ENCODE measurements at regions not wholly inside any gene's neighbourhood (a gene's known extent, or its start where the extent isn't known, plus 50 kb on each side); places are given as distances from the start of the nearest gene placed in this dataset.

DNA sequence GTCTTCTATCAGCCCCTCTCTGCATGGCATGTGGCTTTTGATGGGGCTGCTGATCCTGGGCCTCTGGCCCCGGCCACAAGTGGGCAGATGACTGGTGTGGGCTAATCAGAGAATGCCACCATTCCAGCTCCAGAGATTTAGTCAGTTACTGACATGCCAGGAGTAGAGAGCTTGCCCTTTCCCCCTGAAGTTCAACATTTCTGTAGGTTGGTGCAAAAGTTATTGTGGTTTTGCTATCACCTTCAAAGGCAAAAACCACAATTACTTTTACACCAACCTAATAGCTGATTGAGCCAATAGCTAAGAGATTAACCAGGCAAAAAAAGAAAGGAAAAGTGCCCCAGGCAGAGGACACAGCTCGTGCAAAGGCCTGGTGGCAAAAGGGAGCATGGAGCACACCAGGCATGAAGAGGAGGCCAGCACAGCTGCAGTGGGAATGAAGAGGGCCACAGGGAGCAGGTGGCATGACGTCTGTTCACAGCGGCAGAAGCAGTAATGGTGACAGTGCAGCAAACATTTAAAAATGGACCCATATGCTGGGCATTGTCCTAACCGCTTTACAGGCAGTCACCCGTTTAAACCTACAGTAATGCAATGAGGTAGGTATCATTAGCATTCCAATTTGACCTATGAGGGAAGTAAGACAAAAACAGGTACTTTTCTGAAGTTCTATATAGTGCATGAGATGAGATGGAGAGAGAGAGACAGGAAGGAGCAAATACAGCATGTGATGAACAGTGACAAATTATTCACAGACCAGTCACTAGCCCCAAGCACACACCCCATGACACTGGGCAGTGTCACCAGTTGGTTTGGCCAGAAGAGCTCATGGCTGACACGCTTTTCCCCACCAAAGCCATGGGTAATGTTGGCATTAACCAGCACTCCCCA, 373.0 kb upstream of the PROK2 start:
- no peak for DNase-seq (ENCODE audit: low spot score)

DNA sequence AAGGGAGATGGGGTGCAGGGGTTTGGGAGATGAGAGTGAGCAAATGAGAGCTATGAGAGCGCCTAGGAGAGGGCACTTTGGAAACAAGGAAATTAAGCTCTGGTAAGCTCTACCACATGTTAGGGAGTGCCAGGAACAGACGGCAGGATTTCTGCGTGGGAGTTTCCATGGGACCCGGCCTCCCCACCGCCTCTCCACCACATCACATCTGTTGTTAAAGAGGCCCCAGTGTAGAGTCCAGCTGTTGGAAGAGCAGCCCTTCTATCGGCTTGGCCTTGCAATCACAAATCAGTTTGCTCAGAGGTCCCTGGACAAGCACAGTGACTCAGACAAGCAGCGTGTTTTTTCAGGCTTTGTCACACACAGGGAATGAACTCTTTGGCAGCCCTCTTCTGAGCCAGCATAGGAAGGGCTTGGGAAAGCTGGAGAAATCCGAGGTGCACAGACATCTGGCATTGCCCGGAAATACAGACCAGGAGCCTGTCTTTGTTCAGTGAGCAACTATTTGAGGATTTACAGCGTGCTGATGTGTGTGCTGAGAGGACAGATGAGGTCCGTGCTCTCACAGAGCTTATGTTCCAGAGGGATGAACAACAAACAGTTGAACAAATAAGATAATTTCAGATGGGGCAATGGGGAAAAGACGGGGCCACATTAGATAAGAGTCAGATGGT, 370.6 kb upstream of the PROK2 start:
- DNase-seq (ENCODE audit: low spot score), result peak; percentile 12

DNA sequence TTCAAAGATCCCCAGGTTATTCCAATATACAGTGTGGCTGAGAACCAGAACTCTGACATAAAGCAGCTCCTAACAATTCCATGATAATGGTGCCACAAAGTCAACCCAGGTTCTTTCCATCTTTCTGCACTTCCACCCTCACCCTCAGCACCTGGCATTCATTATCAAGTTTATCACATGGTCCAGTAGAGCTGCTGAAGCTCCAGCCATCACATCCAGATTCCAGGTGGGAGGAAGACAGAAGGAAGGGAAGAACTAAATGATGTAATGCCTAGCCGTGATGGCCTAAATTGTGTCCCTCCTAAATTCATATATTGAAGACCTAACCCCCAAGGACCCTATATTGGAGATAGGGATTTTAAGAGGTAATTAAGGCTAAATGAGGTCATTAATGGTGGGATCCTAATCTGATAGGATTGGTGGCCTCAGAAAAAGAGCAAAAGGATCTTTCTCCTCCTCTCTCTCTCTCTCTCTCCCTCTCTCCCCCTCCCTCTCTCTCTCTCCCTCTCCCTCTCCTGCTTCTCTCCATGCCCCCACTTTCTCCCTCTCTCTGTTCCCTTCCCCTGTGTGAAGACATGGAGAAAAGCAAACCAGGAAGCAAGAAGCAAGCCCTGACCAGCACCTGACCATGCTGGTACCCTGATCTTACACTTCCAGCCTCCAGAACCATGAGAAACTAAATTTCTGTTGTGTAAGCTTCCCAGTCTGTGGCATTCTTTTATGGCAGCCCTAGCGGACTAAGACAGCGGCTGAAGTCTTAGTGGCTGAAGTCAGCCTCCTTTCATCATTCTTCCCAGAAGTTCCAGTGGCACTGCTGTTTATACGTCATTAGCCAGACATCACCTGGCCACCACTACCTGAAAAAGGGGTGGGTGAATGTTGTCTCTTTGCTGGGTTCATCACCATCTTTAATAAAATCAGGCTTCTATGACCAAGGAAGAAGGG, 369.7 kb upstream of the PROK2 start:
- no peak for DNase-seq (ENCODE audit: low spot score)

DNA sequence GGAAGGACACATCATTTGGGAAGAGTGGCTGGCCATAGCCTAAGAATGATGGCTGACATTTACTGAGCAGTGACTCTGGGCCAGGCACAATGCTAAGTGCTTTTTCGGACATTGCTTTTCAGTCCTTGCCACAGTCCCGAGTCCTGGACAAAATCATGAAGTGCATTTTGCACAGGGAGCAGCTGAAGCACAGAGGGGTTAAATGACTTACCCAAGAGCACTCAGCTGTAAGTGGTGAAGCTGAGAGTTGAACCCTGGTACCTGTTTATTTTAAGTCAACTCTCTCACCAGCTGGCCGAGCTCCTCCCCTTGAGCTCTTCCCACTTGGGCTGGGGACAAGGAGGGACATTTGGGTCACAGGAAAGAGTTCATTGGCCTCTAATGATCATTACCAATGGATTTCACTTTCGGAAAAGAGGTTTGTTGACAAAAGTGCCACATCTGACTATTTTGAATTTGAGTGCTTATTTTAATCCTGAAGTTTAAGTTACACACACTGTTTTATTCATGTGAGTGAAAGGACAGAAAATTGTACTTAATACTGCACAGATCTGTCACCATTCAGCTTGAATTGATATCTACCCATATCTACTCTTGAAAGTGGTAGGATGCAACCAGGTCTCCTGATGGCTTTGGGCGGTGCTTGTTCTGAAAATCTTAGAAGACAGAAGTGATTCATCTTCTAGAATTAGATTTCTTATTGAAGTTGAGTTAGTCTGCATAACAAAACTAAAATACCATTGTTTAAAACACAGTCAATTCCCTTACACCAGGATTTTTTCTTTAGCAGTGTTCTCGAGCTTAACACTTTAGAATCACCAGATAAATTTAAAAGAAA, 368.7 kb upstream of the PROK2 start:
- no peak for DNase-seq (ENCODE audit: low spot score)

DNA sequence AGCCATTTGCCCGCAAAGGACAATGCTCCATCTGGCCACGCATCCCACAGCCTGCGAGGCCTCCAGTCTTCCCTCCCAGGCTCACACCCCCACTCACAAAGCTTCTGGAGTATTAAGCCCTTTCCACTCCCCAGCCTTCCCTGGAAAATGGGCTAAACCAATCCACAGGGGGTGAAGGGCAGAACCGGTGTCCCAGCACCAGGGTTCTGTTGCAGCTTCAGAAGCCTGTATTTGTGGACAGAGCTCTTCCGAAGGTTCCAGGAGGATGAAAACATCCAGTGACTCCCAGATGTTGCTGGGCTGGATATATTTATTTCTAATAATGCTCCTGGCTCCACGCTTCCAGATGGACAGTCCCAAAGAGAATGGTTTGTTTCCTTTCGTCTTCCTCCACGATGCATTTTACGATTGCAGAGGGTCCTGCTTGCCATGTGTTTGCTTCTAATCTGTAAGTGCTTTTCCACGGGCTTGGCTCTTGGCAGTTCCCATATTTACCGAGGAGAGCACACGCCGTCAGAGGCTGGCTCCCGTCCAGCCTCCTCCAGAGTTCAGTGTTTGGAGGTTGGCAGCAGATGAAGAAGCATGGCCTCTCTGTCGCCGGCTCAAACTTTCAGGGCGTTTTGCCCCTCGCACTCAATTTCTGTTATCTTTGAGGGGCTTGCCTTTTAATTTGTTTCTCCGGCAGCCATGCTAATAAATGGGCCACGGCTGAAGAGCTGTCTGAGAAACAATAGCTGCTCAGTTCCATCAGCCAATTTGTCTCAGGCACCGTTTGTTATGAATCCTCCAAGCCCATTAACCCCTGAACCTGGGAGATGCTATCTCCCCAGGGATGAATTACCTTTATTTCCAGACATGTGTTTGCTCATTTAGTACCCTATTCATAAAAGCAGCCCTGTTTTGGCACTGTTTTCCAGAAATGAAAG, 367.9 kb upstream of the PROK2 start:
- DNase-seq (ENCODE audit: low spot score), result peak; percentile 20

DNA sequence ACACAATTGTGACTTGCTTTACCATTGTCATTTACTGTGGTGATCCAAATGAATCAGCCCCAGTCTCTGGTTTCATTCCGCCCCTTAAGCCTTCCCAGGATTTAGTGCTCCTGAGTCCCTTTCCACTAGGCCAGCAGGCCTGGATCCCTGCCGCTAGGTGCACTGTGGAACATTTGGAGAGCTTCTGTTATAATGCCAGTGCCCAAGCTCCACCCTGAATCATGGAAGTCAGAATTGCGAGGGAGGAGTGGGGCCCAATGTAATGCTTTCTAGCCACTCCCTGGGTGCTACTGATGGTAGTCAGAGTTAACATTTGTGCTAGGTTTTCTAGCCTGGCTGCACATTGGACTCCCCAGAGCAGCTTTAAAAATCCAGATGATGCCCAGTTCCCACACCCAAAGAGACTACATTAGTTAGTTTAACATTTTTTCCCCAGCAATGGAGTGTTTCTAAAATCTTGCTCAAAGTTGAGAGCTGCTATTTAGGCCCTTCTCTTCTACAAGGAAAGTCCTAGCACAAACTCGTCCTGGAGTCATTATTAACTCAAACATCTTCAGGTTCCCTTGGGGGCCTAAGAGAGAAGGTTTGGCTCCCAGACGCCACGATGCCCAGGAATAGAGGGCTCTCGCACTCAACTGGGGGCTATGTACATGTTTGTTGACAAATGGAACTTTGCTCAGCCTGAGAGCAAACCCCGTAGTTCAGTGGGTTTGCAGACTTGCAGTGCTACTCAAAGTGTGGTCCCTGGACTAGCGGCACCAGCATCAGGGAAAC, 366.7 kb upstream of the PROK2 start:
- DNase-seq (ENCODE audit: low spot score), result peak; percentile 12

DNA sequence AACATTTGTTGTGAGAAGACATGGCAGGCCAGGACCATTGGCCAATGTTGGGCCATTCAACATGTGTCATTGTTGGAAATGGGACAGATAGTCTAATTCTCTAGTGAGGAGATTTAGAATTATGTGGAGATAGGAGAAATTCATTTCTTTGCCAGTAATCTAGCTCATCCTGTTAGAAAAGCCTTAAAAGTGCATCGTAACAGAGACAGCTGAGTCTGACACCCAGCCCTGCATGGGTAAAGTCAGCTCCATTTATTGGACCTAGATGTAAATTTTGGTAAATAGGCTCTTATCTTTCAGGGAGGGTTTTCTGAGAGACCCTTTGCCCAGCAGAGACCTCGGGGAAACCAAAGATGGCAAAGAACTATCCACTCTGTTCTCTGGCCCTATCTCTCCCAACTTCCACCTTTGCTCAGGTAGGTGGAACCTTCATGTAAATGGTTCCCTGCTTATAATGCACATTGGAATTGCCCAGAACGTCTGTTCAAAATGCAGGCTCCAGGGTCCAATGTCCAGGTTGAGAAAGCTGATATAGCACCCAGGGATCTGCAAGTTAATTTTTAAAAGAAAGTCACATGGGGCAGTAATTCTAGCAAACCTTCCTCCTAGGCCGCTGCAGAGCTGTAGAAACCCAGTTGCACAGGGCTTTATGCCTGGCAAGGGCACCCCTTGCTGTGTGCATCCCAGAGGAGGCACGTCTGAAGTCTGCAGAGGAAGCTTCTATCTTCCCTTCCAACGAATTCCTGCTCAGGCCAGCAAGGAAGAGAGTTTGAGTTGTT, 365.9 kb upstream of the PROK2 start:
- DNase-seq (ENCODE audit: low spot score), result peak; percentile 31

DNA sequence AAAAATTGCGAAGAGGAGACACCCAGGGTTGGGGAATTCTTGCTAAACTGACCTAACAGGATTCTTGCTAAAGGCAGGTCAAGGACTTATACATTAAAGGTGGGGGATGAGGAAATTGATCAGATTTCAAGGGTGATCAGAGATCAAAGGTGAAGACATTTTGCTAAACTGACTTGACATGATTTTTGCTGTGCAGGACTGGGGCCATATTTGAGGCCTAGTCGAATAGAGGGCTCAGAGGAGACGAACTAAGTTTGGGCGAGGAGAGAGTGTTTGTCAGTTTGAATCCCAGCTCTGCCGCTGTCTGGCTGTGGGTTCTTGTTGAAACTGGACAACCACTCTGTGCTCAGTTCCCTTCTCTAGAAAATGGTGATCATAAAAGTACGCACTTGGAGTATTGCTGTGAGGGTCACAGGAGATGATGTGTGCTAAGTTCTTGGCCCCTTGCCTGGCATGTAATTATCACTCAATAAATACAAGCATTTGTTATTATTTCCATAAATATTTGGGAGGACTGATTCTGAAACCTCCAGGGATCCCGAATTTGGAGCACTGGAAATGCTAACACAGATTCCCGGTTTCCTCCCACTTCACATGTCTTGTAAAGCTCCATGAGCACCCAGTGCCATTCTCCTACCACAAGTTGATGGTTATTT, 364.8 kb upstream of the PROK2 start:
- DNase-seq (ENCODE audit: low spot score), result no peak

DNA sequence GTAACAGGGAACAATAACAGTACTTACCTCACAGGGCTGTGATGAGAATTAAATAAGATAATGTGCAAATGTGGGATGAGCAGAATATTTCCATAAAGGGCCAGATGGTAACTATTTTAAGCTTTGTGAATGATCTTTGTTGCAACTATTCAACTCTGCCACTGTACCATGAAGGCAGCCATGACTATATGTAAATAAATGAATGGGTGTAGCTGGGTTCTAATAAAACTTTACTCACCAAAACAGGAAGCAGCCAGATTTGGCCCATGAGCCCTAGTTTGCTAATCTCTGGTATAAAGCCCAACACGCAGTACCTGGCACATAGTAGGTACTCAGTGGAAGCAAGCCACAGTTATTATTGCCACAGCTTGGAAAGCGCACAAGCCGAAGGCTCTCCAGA, 362.7 kb upstream of the PROK2 start:
- DNase-seq (ENCODE audit: low spot score), result no peak

DNA sequence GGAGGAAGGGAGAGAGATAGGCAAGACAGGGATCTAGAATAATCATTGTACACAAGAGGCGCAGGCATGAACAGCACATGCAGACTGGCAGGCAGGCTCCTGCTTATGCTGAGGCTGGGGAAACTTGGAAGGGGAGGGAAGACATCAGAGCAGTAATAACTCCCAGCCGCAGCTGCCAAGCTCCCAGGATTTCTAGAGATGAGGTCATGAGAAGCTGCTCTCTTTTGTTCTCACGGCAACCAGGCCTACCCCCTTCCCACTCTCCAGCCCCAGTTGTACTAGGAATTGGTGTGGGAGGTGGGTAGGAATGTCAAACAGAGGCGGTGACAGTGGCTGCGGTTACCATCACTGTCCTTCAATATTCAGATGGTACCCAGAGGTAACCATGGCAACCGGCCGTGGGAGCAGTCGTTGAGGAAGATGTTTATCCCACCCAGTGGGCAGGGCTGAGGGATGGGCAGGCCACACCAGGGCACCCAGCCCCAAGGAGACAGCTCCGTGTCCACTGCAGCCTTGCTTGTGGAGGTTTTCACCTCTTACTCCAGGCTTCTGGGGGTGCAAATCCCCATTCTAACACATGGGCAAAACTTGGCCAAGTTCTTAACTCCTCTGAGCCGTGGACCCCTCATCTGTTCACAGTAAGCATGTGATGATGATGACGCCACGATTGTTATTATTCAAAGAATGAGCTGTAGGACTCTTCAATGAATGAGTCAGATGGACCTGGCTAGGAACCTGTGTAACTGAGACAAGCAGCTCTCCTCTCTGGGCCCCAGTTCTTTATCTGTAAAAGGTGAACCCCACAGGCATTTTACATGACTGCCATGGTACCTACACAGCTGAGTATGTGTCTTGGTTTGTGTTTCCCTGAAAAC, 360.8 kb upstream of the PROK2 start:
- DNase-seq (ENCODE audit: low spot score), result no peak

DNA sequence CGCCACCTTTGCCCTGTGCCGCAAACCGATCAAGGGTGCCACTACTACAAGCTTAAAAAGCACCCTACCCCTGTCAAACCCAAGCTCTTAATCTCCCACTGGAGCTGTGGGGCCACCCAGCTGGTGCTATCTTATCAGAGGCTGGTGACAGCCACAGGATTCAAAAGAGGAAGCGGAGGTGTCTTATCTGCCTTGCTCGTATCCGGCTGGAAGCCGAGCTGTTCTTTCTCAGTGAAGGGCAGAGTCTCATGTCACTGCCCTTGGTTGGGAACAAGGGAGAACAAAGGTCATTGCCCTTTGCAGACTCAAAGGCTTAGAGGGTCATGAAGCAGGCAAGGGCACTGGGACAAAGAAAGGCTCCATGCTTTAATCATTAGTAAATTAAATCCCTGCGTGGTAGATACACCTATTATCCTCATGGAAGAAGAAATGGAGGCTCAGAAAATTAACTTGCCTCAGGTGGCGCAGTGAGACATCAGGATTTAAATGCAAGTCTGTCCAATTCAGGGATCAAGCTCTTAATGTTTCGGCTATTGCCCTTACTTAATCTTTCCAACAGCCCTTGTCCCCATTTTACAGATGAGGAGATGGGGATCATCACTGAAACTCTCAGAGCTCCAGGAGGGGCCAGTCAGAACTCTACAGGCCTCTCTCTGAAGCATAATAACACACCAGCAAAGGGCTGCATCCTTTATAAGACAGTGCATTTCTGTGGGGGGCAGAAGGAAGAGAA, 360.0 kb upstream of the PROK2 start:
- DNase-seq (ENCODE audit: low spot score), result peak; percentile 9

DNA sequence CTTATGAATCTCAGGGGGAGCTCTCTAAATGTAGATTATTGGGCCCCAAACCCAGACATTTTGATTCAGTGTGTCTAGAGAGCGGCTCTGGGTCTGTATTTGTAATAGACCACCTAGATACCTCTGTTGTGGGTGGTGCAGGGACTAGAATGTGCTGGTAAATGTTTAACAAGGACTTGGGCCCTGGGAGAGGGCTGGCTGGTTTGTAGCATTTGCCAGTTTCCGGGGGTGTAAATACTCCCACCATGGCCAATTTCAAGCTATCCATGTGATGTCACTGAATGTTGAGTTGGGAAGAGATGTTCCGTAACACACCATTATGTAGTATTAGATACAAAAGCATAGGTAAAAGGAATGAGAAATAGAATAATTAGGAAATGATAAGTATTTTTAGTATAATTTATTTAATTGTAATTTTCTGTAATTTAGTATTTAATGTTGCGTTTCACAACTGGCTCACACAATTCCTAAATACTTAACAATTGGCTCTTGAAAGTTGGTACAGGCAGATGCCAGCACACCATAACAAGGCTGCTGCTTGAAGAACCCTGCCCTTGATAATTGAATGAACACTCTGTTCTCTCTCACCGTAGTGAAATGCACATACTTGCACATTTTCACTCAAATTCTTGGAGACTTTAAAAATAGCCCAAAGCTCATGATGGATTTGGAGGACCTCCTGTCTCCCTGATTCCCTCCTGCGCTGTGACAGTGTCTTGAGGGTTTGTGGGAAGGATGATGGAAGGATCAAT, 359.2 kb upstream of the PROK2 start:
- DNase-seq (ENCODE audit: low spot score), result no peak

DNA sequence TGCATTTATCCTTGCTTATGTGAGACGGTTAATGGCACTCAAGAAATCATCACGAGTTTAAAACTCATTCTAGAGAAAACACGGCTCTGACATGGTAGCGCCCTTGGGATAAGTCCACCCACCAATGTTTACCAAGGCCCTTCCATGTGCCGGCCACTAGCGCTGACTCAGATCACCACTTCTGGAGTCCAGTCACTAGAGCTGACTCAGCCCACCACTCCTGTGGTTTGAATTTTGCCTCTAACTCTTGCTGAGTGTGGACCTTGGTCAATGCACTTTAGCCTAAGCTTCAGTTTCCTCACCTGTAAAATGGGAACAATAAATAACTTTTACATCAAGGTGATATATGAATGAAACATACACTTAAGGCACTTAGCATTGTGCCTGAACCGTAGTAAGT, 358.4 kb upstream of the PROK2 start:
- no peak for DNase-seq (ENCODE audit: low spot score)

DNA sequence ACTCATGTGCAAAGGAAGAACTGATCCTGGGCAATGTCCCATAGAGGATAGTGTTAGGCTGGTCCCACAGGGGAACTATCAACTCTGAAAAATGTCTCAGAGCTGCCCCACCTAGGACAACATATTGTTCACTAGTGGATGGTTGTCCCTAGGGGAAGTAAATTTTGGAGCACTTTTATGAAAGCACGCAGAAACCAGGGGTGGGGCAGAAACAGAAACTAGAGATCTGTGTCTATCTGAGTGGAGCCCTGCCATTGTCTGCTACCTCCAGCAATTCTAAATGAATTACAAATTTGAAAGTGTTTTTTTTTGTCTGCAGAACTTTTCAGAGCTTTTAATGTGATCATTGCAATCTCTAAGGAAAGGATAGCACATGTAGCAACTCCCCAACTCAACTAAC, 357.1 kb upstream of the PROK2 start:
- DNase-seq (ENCODE audit: low spot score), result no peak

DNA sequence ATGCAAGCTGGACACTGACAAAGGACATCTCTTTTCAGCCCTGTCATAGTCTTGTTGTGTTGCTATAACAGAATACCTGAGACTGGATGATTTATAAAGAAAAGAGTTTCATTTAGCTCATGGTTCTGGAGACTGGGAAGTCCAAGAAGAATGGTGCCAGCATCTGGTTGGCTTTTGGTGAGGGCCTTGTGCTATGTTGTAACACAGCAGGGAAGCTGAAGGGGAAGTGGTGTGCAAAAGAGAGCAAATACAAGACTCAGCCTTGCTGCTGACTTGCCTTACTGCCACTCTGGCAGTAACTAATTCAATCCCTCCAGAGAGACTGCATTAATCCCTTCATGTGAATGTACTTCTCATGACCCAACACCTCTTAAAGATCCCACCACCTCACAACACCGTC, 356.3 kb upstream of the PROK2 start:
- DNase-seq (ENCODE audit: low spot score), result no peak

DNA sequence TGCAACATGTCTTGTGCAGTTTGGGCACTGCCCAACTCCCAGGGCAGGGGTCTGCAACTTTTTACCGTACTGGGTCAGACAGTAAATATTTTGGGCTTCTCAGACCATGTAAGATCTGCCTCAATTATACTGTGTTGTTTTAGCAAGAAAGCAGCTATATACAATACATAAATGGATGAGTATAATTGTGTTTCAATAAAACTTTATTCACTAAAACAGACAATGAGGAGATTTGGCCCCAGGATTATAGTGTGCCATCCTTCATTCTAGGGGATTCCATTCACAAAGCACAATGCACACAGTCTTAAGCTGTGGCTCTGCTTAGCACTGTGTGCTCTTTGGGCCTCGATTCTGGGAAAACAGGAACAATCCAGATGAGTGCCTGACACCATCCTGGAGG, 354.4 kb upstream of the PROK2 start:
- no peak for DNase-seq (ENCODE audit: low spot score)
